ENCODE measurements at regions not wholly inside any gene's neighbourhood (a gene's known extent, or its start where the extent isn't known, plus 50 kb on each side); places are given as distances from the start of the nearest gene placed in this dataset.

DNA sequence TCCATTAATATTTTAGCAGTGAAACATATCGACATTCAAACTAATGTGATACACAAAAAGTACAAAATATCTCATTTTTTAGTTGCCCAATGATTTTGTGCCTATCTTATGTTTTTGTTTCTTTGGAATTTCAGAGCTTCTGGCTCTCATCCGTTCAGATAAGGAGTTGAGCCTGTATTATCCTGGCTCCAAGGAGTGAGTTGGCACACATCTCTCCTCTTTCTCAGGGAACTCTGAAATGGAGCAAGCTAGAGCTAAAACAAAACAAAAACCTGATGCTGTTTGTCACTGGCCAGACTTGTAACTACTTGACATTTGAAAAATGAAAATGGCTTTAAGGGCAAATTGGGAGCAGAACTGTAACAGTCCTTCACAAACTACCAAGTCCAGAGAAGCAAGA, 131.3 kb upstream of the SLC28A3 start:
- Mint-ChIP-seq H3K4me1 (no peaks in the 10 kb centered on the region), H3K9me3 (no peaks in the 10 kb centered on the region), H3K27ac (no peak overlapping the region), H3K36me3 (ENCODE audit: low read depth) (no peaks in the 10 kb centered on the region), H3K4me3 (no peak overlapping the region), H3K27me3 (peaks cover 2% of the 10 kb centered on the region)
- no peak for DNase-seq
- intact Hi-C loops (cut with micrococcal nuclease): no loop called here

DNA sequence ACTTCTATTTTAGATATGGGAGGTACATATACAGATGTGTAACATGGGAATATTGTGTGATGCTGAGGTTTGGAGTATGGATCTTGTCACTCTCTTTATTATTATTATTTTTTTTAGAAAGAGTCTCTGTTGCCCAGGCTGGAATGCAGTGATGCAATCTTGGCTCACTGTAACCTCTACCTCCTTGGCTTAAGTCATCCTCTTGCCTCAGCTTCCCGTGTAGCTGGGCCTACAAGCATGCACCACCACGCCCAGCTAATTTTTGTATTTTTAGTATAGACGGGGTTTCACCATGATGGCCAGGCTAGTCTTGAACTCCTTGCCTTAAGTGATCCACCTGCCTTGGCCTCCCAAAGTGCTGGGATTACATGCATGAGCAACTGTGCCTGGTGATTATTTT, 138.4 kb upstream of the SLC28A3 start:
- peaks cover 2% of the 10 kb centered on the region for H3K27me3 Mint-ChIP-seq
- H3K27ac Mint-ChIP-seq: no peak overlapping the region
- no peak for DNase-seq
- no peaks in the 10 kb centered on the region for H3K36me3 Mint-ChIP-seq (ENCODE audit: low read depth)
- H3K4me3 Mint-ChIP-seq: no peak overlapping the region
- intact Hi-C loops (cut with micrococcal nuclease): no loop called here
- no peaks in the 10 kb centered on the region for H3K4me1 Mint-ChIP-seq
- no peaks in the 10 kb centered on the region for H3K9me3 Mint-ChIP-seq

DNA sequence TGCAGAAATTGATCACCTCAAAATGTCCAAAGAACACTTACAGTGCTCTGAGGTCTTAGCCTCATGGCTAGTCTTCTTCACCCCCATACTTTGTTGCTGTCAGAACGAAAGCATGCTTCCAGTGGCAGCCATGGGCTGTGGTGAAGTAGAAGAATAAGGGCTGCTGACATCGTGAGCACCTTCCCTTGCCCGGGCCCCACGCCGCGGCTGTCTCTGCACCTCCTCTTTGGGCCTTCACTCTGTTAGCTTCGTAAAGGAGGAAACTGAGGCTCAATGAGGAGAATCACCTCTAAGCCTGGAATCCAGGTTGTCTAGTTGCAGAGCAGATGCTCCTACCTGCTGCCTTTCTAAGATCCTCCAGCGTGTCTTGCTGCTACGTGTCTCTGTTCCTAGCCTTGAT, 139.5 kb upstream of the SLC28A3 start:
- no peak overlapping the region for H3K27ac Mint-ChIP-seq
- H3K4me3 Mint-ChIP-seq: no peak overlapping the region
- H3K36me3 Mint-ChIP-seq (ENCODE audit: low read depth): no peaks in the 10 kb centered on the region
- no peaks in the 10 kb centered on the region for H3K9me3 Mint-ChIP-seq
- no peaks in the 10 kb centered on the region for H3K4me1 Mint-ChIP-seq
- intact Hi-C loops (cut with micrococcal nuclease): no loop called here
- H3K27me3 Mint-ChIP-seq: no peaks in the 10 kb centered on the region
- DNase-seq: no peak

DNA sequence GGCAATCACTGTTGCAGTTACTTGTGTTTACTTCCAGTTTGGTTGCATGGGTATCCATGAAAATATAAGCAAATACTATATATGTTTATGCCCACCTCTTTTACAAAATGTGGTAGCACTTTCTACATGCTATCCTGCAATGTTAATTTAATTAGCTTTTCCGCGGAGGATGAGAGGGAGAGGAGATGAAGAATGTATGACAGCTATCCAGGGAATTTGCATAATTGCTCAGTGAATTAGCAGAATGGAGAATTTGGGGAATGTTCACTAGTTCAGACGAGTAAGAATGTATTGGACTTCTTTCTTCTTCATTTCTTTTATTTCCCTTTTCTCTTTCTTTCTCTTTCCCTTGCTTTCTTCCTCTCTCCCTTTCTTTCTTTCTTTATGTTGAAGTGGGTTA, 140.7 kb upstream of the SLC28A3 start:
- no peak overlapping the region for H3K27ac Mint-ChIP-seq
- H3K9me3 Mint-ChIP-seq: no peaks in the 10 kb centered on the region

DNA sequence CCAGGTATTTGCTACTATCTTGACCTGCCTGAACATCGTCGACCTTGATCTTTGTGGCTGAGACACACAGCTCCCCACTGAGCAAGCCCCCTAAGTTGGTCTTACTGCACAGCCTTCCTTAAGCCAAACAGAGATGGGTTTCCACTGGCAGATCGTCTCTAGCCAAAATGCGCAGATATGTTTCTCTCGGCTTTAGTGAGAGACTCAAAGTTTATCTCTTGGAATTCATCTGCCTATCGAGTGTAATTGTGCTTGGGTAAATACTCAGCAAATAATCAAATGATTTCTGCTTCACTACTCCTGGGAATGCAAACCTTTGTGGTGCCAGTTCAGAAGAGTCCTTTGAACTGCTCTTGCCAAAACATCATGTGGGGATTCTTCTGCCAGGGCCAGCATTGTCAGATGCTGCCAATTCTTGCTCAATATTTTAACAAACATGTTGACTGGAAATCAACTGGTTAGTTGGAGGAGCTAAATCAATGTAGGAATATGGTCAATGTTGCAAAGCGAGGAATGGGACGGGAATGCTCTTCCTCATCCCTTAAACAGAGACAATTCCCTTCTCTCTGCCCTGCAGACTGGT, 141.2 kb upstream of the SLC28A3 start:
- no peaks in the 10 kb centered on the region for H3K27me3 Mint-ChIP-seq
- H3K36me3 Mint-ChIP-seq (ENCODE audit: low read depth): no peaks in the 10 kb centered on the region
- no peaks in the 10 kb centered on the region for H3K9me3 Mint-ChIP-seq
- DNase-seq: no peak
- no peak overlapping the region for H3K27ac Mint-ChIP-seq
- H3K4me1 Mint-ChIP-seq: no peaks in the 10 kb centered on the region
- no peak overlapping the region for H3K4me3 Mint-ChIP-seq
- intact Hi-C loops (cut with micrococcal nuclease): no loop called here

More for the DNA sequence above, 140.7 kb upstream of the SLC28A3 start:
- Mint-ChIP-seq H3K4me3 (no peak overlapping the region), H3K36me3 (ENCODE audit: low read depth) (no peaks in the 10 kb centered on the region), H3K27me3 (no peaks in the 10 kb centered on the region), H3K4me1 (no peaks in the 10 kb centered on the region)
- intact Hi-C loops (cut with micrococcal nuclease): no loop called here
- no peak for DNase-seq

DNA sequence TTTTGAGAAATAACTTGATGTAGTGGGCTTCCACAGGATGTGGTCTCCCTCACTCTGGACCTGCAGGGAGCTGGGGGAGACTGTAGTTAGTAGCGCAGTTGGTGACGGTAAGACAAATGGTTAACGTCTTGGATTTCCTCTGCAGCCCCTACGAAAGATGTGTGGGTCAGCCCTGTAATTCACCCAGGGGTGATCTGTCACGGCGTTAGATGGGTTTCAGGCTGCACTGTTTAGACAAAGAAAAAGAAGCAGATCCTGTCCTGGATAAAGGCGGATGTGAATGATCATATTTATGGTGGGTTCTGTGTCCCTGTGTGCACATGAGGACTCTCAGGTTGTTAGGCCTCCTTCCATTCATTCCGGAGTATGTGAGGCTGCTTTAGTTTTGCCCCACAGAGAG, 142.0 kb upstream of the SLC28A3 start:
- Mint-ChIP-seq H3K9me3 (no peaks in the 10 kb centered on the region), H3K36me3 (ENCODE audit: low read depth) (no peaks in the 10 kb centered on the region), H3K4me3 (no peak overlapping the region), H3K4me1 (no peaks in the 10 kb centered on the region), H3K27ac (no peak overlapping the region), H3K27me3 (no peaks in the 10 kb centered on the region)
- DNase-seq: no peak
- intact Hi-C loops (cut with micrococcal nuclease): no loop called here

DNA sequence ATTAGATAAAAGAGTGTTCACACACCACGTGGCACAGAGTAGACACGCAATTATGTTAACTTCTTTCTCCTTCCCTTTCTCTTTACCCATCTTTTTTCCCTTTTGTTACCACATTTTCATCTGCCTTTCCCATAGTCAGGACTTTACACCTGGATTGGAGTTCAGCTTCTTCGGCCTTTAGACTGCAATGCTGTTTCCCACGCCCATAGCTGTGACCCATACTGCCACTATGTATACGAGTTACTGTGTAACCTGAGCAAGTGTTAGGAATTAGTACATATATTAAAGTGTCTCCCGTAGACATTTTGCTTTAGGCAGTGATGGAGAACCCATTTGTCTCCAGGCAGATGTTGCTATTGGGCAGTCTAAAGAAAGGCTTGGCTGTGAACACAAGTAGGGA, 143.6 kb upstream of the SLC28A3 start:
- intact Hi-C loops (cut with micrococcal nuclease): no loop called here
- no peaks in the 10 kb centered on the region for H3K27me3 Mint-ChIP-seq
- no peak overlapping the region for H3K27ac Mint-ChIP-seq
- H3K9me3 Mint-ChIP-seq: no peaks in the 10 kb centered on the region
- no peak for DNase-seq
- H3K4me3 Mint-ChIP-seq: no peak overlapping the region
- H3K36me3 Mint-ChIP-seq (ENCODE audit: low read depth): no peaks in the 10 kb centered on the region
- H3K4me1 Mint-ChIP-seq: no peaks in the 10 kb centered on the region

DNA sequence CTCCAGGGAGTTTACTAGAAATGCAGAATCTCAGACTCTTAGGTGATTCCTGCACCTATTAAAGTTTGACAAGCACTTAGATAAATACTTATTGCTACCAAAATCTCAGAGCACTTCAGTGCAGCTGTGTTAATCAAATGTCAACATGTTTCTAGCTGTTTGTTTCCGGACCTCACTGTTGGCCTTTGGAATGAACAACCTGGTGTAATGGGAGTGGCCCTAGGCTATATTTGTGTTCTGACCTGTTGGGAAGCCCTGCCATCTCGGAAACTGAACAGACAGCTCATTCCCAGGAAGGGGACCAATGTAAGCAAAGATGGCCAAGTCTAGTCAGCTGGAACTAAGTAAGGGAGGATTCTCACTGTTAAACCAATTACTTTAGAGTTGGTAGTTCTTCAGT, 145.0 kb upstream of the SLC28A3 start:
- Mint-ChIP-seq H3K36me3 (ENCODE audit: low read depth) (no peaks in the 10 kb centered on the region), H3K4me3 (no peak overlapping the region), H3K9me3 (no peaks in the 10 kb centered on the region), H3K27ac (no peak overlapping the region), H3K27me3 (no peaks in the 10 kb centered on the region), H3K4me1 (no peaks in the 10 kb centered on the region)
- intact Hi-C loops (cut with micrococcal nuclease): no loop called here
- no peak for DNase-seq

DNA sequence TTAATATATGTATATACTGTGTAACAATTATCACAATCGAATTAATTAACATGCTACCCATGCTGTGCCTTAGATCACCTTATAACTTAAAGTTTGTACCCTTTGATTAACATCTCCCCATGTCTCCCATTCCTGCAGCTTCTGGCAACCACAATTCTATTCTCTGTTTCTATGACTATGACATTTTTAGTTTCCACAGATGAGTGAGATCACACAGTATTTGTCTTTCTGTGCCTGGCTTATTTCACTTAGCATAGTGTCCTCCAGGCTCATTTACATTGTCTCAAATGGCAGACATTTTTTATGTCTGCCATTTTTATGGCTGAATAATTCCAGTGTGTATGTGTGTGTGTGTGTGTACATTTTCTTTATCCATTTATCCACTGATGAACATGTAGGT, 146.1 kb upstream of the SLC28A3 start:
- no peak for DNase-seq
- H3K4me3 Mint-ChIP-seq: no peak overlapping the region
- intact Hi-C loops (cut with micrococcal nuclease): no loop called here
- H3K9me3 Mint-ChIP-seq: no peaks in the 10 kb centered on the region
- no peak overlapping the region for H3K27ac Mint-ChIP-seq
- no peaks in the 10 kb centered on the region for H3K4me1 Mint-ChIP-seq
- no peaks in the 10 kb centered on the region for H3K36me3 Mint-ChIP-seq (ENCODE audit: low read depth)
- no peaks in the 10 kb centered on the region for H3K27me3 Mint-ChIP-seq

DNA sequence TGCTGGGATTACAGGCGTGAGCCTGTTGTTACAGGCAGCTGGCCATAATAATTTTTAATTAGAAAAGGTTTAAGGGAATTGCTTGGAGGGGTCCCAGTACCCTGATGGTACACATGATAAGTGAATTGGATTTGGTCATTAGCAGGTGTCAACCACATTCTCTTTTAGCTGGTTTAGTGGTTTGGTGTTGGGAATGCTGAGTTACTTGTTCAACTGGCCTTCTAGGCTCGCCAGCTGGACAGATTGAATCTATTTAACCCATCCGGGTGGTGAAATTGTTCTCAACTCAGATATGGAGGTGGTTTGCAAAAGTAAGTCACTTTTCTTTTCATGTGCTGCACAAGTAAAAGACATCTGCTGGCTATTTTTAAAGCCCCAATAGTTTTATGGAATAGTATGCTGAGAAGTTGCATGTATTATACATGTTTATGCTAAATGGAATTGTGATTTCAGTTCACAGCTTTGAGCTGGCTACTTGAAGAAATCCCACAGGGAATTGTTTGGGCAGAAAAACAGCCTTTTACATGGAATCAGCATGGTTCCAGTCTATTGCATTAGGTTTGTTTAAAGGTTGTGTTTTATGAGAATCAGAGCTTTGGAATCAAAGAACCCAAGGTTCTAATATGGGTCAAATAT, 149.8 kb upstream of the SLC28A3 start:
- intact Hi-C loops (cut with micrococcal nuclease): no loop called here
- Mint-ChIP-seq H3K4me3 (no peak overlapping the region), H3K4me1 (no peaks in the 10 kb centered on the region), H3K27me3 (no peaks in the 10 kb centered on the region), H3K27ac (no peak overlapping the region), H3K36me3 (ENCODE audit: low read depth) (no peaks in the 10 kb centered on the region), H3K9me3 (no peaks in the 10 kb centered on the region)
- DNase-seq: no peak

DNA sequence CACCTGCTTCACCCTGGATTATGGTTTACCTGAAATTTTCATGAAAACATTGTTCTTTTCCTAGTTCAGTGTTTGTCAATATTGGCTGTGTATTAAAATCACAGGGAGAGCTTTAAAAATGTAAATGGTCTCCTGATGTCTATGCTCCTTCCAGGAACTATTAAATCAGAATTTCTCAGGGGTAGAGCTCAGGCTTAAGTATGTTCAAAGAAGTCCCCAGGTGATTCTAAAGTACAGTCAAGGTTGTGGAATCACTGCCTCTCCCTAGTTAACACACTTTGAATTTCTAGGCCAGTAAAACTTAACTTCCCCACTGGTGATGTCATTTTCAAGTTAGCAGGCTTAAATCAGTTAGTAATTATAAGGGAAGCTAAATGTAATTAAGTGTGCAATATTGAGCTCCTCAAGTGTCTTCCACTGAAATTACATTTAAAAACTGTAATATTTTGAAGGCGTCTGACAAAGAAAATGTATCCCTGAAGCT, 150.3 kb upstream of the SLC28A3 start:
- Mint-ChIP-seq H3K27me3 (no peaks in the 10 kb centered on the region), H3K4me1 (no peaks in the 10 kb centered on the region), H3K36me3 (ENCODE audit: low read depth) (no peaks in the 10 kb centered on the region), H3K4me3 (no peak overlapping the region), H3K27ac (no peak overlapping the region), H3K9me3 (no peaks in the 10 kb centered on the region)
- intact Hi-C loops (cut with micrococcal nuclease): no loop called here
- DNase-seq: no peak

DNA sequence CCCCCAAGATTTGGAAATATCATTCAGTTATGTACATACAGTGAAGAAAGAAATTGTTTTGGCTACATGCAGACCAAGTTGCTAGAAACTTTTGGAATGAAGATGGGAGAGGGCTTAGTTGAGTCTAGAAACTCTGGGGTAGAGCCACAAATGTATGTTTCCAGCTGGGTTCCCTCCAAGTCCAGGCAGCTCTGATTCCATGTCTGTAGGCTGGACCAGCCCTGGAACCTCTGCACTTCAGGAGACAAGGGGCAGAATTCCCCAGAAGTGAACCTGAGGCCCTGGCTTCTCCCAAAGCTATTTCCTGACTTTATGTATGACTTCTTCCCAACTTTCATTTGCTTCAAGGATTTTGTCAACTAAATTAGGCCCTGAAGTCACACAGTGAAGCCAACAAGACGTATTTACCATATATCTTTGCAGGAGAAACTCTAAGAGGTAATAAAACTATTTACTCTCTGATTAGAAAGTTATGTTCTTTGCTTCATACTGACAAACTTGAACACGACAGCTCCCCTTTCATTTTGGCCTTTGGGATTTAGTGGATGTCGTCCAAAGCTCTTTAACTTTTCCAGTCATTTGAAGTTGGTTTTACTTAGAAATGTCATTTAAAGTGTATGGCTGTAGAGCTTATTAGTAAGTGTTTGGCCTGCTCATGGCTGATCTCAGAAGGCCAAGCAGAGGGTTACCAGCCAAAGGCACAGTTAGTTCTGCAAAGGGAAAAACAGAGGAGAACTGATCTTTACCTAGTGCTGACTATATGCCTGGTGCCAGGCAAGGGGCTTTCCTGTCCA, 152.0 kb upstream of the SLC28A3 start:
- no peak overlapping the region for H3K27ac Mint-ChIP-seq
- H3K9me3 Mint-ChIP-seq: no peaks in the 10 kb centered on the region
- H3K4me3 Mint-ChIP-seq: no peak overlapping the region
- no peaks in the 10 kb centered on the region for H3K36me3 Mint-ChIP-seq (ENCODE audit: low read depth)
- no peaks in the 10 kb centered on the region for H3K27me3 Mint-ChIP-seq
- no peak for DNase-seq
- intact Hi-C loops (cut with micrococcal nuclease): no loop called here
- H3K4me1 Mint-ChIP-seq: no peaks in the 10 kb centered on the region

DNA sequence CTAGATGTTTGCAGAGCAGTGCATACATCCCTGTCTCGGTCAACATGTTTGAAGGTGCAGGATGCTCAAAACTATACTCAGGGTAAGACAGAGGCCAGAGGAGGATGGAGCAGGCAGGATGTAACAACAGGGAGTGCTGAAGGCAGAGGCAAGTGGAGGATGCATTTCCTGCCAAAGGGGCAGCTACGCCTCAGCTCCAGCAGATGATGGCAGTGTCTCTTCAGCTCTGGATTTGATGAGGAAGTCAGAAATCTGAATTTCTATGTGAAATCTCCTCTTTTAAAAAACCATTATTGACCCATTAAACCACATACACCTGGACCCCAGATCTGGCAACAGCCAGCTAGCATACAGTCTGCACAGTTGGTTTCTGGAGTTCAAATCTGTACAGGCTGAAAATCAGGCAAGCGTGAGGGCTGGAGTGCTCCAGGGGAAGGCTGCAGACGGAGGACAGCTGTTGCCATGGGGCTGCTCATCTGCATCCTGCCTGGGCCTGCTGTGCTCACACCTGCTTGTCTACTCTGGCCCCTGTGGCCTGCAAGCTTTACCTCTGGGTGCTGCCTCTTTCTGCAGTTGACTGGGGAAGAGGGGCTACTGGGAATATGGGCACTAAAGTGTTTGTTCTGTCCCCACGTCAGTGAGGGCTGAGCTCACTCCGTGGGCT, 152.9 kb upstream of the SLC28A3 start:
- Mint-ChIP-seq H3K27me3 (no peaks in the 10 kb centered on the region), H3K9me3 (no peaks in the 10 kb centered on the region), H3K4me1 (no peaks in the 10 kb centered on the region), H3K4me3 (no peak overlapping the region), H3K36me3 (ENCODE audit: low read depth) (no peaks in the 10 kb centered on the region), H3K27ac (no peak overlapping the region)
- DNase-seq: no peak
- intact Hi-C loops (cut with micrococcal nuclease): no loop called here

DNA sequence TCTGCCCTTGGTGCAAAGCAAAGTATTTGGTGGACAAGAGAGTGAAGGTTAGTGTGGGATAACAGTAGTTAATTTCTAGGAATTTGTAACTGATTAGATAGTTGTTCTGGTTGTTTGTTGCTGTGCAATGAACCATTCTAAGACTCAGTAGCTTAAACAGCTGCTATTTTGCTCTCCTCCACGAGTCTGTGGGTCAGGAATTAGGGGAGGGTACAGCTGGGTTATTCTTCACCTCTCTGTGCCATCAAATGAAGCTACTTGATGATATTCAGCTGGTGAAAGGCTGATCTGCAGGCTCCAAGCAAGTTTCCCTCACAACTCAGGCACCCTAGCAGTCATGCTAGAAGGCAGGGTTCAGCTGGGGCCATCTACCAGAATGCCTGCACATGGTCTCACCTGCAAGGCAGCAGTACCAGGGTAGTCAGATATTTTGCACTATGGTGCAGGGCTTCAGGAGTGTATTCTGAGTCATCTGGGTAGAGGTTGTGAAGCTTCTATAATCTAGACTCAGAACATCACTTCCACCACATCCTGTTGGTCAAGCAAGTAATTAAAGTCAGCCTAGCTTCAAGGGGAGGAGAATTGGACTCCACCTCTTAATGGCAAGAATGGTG, 159.5 kb upstream of the SLC28A3 start:
- Mint-ChIP-seq H3K9me3 (no peaks in the 10 kb centered on the region), H3K4me3 (no peak overlapping the region), H3K36me3 (ENCODE audit: low read depth) (no peaks in the 10 kb centered on the region), H3K4me1 (no peaks in the 10 kb centered on the region), H3K27me3 (no peaks in the 10 kb centered on the region), H3K27ac (no peak overlapping the region)
- no peak for DNase-seq
- intact Hi-C loops (cut with micrococcal nuclease): no loop called here

Data from activated CD4-positive, alpha-beta T cell treated with anti-CD3 and anti-CD28 coated beads, Interleukin-2, amount 10 ng/mL, durations not matched to agents 24 days and 14 days (primary cell).